Upper lobe of right lung (tissue), 1 donor: ENCODE measurements at regions not wholly inside any gene's neighbourhood (a gene's known extent, or its start where the extent isn't known, plus 50 kb on each side); places are given as distances from the start of the nearest gene placed in this dataset.

Experiments used
- ATAC-seq: fragments of 200-7000 bp; cut with Tn5 transposase; one replicate; pipeline ENCODE4 v1.9.1; 2020; ENCODE audit warnings: mild to moderate bottlenecking, moderate library complexity
- DNase-seq: peaks from one replicate; pipeline ENCODE4 v3.0.0-alpha.2; 2020
- H3K27ac ChIP-seq: fragments of 200-600 bp; one replicate; pipeline ENCODE4 v1.8.0; 2022
- H3K27me3 ChIP-seq: fragments of 200-600 bp; one replicate; pipeline ENCODE4 v1.8.0; 2022; ENCODE audit warnings: mild to moderate bottlenecking
- H3K36me3 ChIP-seq: fragments of 200-600 bp; one replicate; pipeline ENCODE4 v1.8.0; 2022
- H3K4me1 ChIP-seq: fragments of 200-600 bp; one replicate; pipeline ENCODE4 v1.8.0; 2022
- H3K4me3 ChIP-seq: fragments of 200-600 bp; one replicate; pipeline ENCODE4 v1.8.0; 2022; ENCODE audit warnings: mild to moderate bottlenecking
- H3K9me3 ChIP-seq: fragments of 200-600 bp; one replicate; pipeline ENCODE4 v1.8.0; 2022
- CTCF ChIP-seq: fragments of 200-600 bp; IDR thresholded peaks from one replicate; pipeline ENCODE4 v1.8.0; 2022; ENCODE audit warnings: antibody characterized with exemption
- intact Hi-C: fragments of 100-400 bp; cut with DNase I; formaldehyde crosslinking; loops from one replicate; pipeline ENCODE4 v1.11.0; 2022
- donor health status: DM: no; HTN: yes; CAD: no; lungs with severe emphysema.

- no peak for TF ChIP-seq CTCF
- intact Hi-C loops = no loop called here
These were observed 189.9 kb upstream of the EYA4 start for GRCh38 chr6:133051240-133051639.

GRCh38 chr6:133052465-133052864 is 188.7 kb upstream of the EYA4 start:
- Histone ChIP-seq H3K36me3 (no peaks in the 10 kb centered on the region), H3K4me3 (no peak overlapping the region), H3K4me1 (no peaks in the 10 kb centered on the region), H3K27me3 (no peaks in the 10 kb centered on the region), H3K27ac (no peak overlapping the region), H3K9me3 (no peaks in the 10 kb centered on the region)
- intact Hi-C loops = no loop called here
- no peak for TF ChIP-seq CTCF
- DNase-seq = no peak
- ATAC-seq = no peak

More at GRCh38 chr6:133051240-133051639, 189.9 kb upstream of the EYA4 start:
- Histone ChIP-seq H3K36me3 (no peaks in the 10 kb centered on the region), H3K4me1 (no peaks in the 10 kb centered on the region), H3K9me3 (no peaks in the 10 kb centered on the region), H3K27ac (no peak overlapping the region), H3K4me3 (no peak overlapping the region), H3K27me3 (no peaks in the 10 kb centered on the region)
- ATAC-seq = no peak
- no peak for DNase-seq

GRCh38 chr6:133055441-133055966 is 185.7 kb upstream of the EYA4 start:
- H3K36me3 ChIP-seq = no peaks in the 10 kb centered on the region
- TF ChIP-seq CTCF = no peak
- H3K27me3 ChIP-seq = no peaks in the 10 kb centered on the region
- no peaks in the 10 kb centered on the region for H3K4me1 ChIP-seq
- no peak overlapping the region for H3K4me3 ChIP-seq
- no peak for ATAC-seq
- no peaks in the 10 kb centered on the region for H3K9me3 ChIP-seq
- no peak overlapping the region for H3K27ac ChIP-seq
- intact Hi-C loops = no loop called here
- no peak for DNase-seq

DNA sequence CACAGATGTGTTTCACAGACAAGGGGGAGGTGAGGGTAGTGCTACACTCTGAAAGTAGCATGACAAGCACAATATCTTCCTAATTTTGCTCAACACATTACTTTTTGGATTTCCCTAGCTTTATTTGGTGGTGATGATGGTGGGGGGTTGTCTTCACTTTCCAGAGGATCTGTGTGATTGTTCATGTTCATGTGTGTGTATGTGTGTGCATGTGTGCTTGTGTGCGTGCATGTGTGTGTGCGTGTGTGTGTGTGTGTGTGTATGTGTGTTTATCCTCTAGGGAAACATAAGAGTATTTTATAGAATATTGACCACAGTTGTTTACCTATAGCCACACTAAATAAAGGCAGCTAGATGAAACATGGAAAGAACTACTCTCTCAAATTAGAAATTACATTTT is 183.8 kb upstream of the EYA4 start:
- intact Hi-C loops = no loop called here
- Histone ChIP-seq H3K9me3 (no peaks in the 10 kb centered on the region), H3K4me3 (no peak overlapping the region), H3K27me3 (no peaks in the 10 kb centered on the region), H3K4me1 (no peaks in the 10 kb centered on the region), H3K36me3 (no peaks in the 10 kb centered on the region), H3K27ac (no peak overlapping the region)
- TF ChIP-seq CTCF = no peak
- DNase-seq (no peak), ATAC-seq (no peak)

GRCh38 chr6:133062077-133062476 is 179.1 kb upstream of the EYA4 start:
- Histone ChIP-seq H3K4me1 (no peaks in the 10 kb centered on the region), H3K9me3 (no peaks in the 10 kb centered on the region), H3K4me3 (no peak overlapping the region), H3K27me3 (no peaks in the 10 kb centered on the region), H3K36me3 (no peaks in the 10 kb centered on the region), H3K27ac (no peak overlapping the region)
- intact Hi-C loops = no loop called here
- DNase-seq (no peak), ATAC-seq (no peak)
- TF ChIP-seq CTCF = no peak

GRCh38 chr6:133062696-133063306 is 178.4 kb upstream of the EYA4 start:
- intact Hi-C loops = no loop called here
- ATAC-seq = no peak
- H3K27ac ChIP-seq = no peak overlapping the region
- no peaks in the 10 kb centered on the region for H3K4me1 ChIP-seq
- no peak for TF ChIP-seq CTCF
- no peak overlapping the region for H3K4me3 ChIP-seq
- no peak for DNase-seq
- no peaks in the 10 kb centered on the region for H3K27me3 ChIP-seq
- H3K9me3 ChIP-seq = no peaks in the 10 kb centered on the region
- no peaks in the 10 kb centered on the region for H3K36me3 ChIP-seq
